ENCODE measurements at regions not wholly inside any gene's neighbourhood (a gene's known extent, or its start where the extent isn't known, plus 50 kb on each side); places are given as distances from the start of the nearest gene placed in this dataset.

- no peak overlapping the region for H3K4me3 ChIP-seq (replicated peaks; ENCODE audit: insufficient read depth, low read length)
- TF ChIP-seq SPI1 (IDR thresholded peaks at IDR 0.05; ENCODE audit: borderline replicate concordance, low read depth) (no peak), CTCF (IDR thresholded peaks at IDR 0.05; ENCODE audit: insufficient read depth, low read length) (no peak), GABPA (IDR thresholded peaks at IDR 0.05; ENCODE audit: low read depth) (no peak)
- no peak overlapping the region for H3K27ac ChIP-seq (replicated peaks)
- H3K27me3 ChIP-seq (ENCODE audit: insufficient read depth, poor library complexity, severe bottlenecking) = no peaks in the 10 kb centered on the region
- no peak for DNase-seq (ENCODE audit: low read depth in 1 of 2, low spot score in 1 of 2)
These were observed 143.9 kb upstream of the MPPED2 start for GRCh38 chr11:30730011-30730410.

GRCh38 chr11:30729187-30729713, 143.1 kb upstream of the MPPED2 start:
- no peak overlapping the region for H3K27ac ChIP-seq (replicated peaks)
- TF ChIP-seq SPI1 (IDR thresholded peaks at IDR 0.05; ENCODE audit: borderline replicate concordance, low read depth) = no peak
- TF ChIP-seq POLR2AphosphoS5 (IDR thresholded peaks at IDR 0.05; ENCODE audit: low read depth) = no peak
- no peak for TF ChIP-seq CTCF (IDR thresholded peaks at IDR 0.05; ENCODE audit: insufficient read depth, low read length)
- TF ChIP-seq REST (IDR thresholded peaks at IDR 0.05; ENCODE audit: insufficient replicate concordance, low read depth) = no peak
- TF ChIP-seq GABPA (IDR thresholded peaks at IDR 0.05; ENCODE audit: low read depth) = no peak
- no peak for DNase-seq (ENCODE audit: low read depth in 1 of 2, low spot score in 1 of 2)
- no peaks in the 10 kb centered on the region for H3K27me3 ChIP-seq (ENCODE audit: insufficient read depth, poor library complexity, severe bottlenecking)
- H3K4me3 ChIP-seq (replicated peaks; ENCODE audit: insufficient read depth, low read length) = no peak overlapping the region

- H3K27me3 ChIP-seq (ENCODE audit: insufficient read depth, poor library complexity, severe bottlenecking) = no peaks in the 10 kb centered on the region
- H3K27ac ChIP-seq (replicated peaks) = no peak overlapping the region
- no peak for DNase-seq (ENCODE audit: low read depth in 1 of 2, low spot score in 1 of 2)
- TF ChIP-seq POLR2AphosphoS5 (IDR thresholded peaks at IDR 0.05; ENCODE audit: low read depth) (no peak), CTCF (IDR thresholded peaks at IDR 0.05; ENCODE audit: insufficient read depth, low read length) (no peak), REST (IDR thresholded peaks at IDR 0.05; ENCODE audit: insufficient replicate concordance, low read depth) (no peak), GABPA (IDR thresholded peaks at IDR 0.05; ENCODE audit: low read depth) (no peak), SPI1 (IDR thresholded peaks at IDR 0.05; ENCODE audit: borderline replicate concordance, low read depth) (no peak)
- no peak overlapping the region for H3K4me3 ChIP-seq (replicated peaks; ENCODE audit: insufficient read depth, low read length)
These were observed 139.6 kb upstream of the MPPED2 start for GRCh38 chr11:30725645-30726195.

GRCh38 chr11:30724274-30724673, 138.1 kb upstream of the MPPED2 start:
- TF ChIP-seq GABPA (IDR thresholded peaks at IDR 0.05; ENCODE audit: low read depth) (no peak), SPI1 (IDR thresholded peaks at IDR 0.05; ENCODE audit: borderline replicate concordance, low read depth) (no peak), CTCF (IDR thresholded peaks at IDR 0.05; ENCODE audit: insufficient read depth, low read length) (no peak), POLR2AphosphoS5 (IDR thresholded peaks at IDR 0.05; ENCODE audit: low read depth) (no peak), REST (IDR thresholded peaks at IDR 0.05; ENCODE audit: insufficient replicate concordance, low read depth) (no peak)
- no peak for DNase-seq (ENCODE audit: low read depth in 1 of 2, low spot score in 1 of 2)
- Histone ChIP-seq H3K27me3 (ENCODE audit: insufficient read depth, poor library complexity, severe bottlenecking) (no peaks in the 10 kb centered on the region), H3K4me3 (replicated peaks; ENCODE audit: insufficient read depth, low read length) (no peak overlapping the region), H3K27ac (replicated peaks) (no peak overlapping the region)
